ENCODE measurements at regions not wholly inside any gene's neighbourhood (a gene's known extent, or its start where the extent isn't known, plus 50 kb on each side); places are given as distances from the start of the nearest gene placed in this dataset.
A peak's percentile ranks its signal among the peaks of the same experiment; 100 is the strongest.

DNA sequence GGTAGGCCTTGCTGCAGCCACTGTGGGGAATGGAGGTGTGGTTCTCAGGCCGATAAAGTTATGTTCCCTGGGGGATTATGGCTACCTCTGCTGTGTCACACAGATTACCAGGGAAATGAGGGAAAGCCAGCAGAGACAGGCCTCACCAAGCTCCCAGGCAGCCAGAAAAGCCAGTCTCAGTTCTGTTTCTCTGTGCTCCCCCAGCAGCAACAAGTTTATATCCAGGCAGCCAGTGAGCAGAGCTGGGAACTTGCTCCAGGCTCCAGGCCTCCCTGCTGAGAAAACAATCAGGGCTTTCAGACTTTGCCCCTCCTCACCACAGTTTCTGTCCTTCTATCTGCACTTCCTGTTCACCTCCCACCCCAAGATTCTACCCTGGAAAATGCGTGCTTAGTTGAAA is 596.6 kb upstream of the GYPC start:
- H3K27me3 Mint-ChIP-seq (ENCODE audit: low read depth) = peaks cover 6% of the 10 kb centered on the region; the same call in 1 of the 2 replicates
- POLR2A ChIA-PET = no interaction called here
- H3K36me3 Mint-ChIP-seq = peaks cover 84% of the 10 kb centered on the region
- CTCF ChIA-PET = no interaction called here
- DNase-seq (ENCODE audit: low spot score) (no peak), ATAC-seq (peak; percentile 63)
- H3K4me3 Mint-ChIP-seq = no peak overlapping the region
- H3K4me1 Mint-ChIP-seq = peaks cover 16% of the 10 kb centered on the region
- TF ChIP-seq ESRRA (CRISPR knock-in tag; IDR thresholded peaks at IDR 0.05; ENCODE audit: borderline replicate concordance) (no peak), TEAD1 (CRISPR knock-in tag; IDR thresholded peaks at IDR 0.05) (no peak)
- peaks cover 97% of the 10 kb centered on the region for H3K9me3 Mint-ChIP-seq
- H3K27ac Mint-ChIP-seq = no peak overlapping the region

DNA sequence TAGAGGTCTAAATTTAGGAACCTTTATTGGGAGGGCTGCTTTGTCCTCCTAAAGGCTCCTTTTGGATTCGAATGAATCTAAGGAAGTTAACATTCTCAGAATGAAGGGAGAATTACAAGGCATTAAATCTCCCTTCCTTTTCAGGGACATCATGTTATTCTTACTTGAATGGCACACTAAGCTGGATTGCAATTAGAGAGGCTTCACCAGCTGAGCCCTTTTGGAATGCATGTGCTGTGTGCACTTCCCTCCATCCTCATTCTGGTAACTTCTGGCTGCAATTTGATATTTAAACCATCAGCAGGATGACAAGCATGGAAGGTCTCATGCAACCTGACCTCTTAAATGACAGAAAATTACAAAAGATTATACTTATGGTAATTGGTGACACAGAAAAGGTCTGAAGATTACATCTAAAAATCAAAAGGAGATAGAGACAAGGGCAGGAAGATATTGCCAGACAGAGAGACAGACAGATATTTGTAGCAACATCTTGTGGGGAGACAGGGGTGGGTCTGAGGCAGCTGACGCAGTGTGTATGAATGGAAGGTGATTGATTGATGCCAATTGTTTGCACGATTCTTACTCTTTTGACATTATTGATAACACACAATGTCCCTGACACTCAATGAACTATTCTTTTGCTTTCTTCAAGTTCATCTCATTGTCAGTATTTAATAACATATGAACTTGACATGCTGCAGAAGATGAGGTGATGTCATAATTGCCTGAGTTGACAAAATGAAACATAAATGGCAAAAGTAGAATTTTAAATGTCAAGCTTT is 570.8 kb upstream of the GYPC start:
- no peak for TF ChIP-seq ESRRA (CRISPR knock-in tag; IDR thresholded peaks at IDR 0.05; ENCODE audit: borderline replicate concordance)
- no peak for TF ChIP-seq MYBL2 (CRISPR knock-in tag; IDR thresholded peaks at IDR 0.05)
- TF ChIP-seq GTF2I (CRISPR knock-in tag; conservative IDR thresholded peaks at IDR 0.05) = no peak
- TF ChIP-seq, protein P1, sequence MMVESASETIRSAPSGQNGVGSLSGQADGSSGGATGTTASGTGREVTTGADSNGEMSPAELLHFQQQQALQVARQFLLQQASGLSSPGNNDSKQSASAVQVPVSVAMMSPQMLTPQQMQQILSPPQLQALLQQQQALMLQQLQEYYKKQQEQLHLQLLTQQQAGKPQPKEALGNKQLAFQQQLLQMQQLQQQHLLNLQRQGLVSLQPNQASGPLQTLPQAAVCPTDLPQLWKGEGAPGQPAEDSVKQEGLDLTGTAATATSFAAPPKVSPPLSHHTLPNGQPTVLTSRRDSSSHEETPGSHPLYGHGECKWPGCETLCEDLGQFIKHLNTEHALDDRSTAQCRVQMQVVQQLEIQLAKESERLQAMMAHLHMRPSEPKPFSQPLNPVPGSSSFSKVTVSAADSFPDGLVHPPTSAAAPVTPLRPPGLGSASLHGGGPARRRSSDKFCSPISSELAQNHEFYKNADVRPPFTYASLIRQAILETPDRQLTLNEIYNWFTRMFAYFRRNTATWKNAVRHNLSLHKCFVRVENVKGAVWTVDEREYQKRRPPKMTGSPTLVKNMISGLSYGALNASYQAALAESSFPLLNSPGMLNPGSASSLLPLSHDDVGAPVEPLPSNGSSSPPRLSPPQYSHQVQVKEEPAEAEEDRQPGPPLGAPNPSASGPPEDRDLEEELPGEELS (CRISPR knock-in tag; IDR thresholded peaks at IDR 0.05) = no peak
- TF ChIP-seq MXD4 (CRISPR knock-in tag; IDR thresholded peaks at IDR 0.05; ENCODE audit: borderline replicate concordance) = no peak
- no peak for TF ChIP-seq SP1 (CRISPR knock-in tag; conservative IDR thresholded peaks at IDR 0.05)
- TF ChIP-seq, protein P2, sequence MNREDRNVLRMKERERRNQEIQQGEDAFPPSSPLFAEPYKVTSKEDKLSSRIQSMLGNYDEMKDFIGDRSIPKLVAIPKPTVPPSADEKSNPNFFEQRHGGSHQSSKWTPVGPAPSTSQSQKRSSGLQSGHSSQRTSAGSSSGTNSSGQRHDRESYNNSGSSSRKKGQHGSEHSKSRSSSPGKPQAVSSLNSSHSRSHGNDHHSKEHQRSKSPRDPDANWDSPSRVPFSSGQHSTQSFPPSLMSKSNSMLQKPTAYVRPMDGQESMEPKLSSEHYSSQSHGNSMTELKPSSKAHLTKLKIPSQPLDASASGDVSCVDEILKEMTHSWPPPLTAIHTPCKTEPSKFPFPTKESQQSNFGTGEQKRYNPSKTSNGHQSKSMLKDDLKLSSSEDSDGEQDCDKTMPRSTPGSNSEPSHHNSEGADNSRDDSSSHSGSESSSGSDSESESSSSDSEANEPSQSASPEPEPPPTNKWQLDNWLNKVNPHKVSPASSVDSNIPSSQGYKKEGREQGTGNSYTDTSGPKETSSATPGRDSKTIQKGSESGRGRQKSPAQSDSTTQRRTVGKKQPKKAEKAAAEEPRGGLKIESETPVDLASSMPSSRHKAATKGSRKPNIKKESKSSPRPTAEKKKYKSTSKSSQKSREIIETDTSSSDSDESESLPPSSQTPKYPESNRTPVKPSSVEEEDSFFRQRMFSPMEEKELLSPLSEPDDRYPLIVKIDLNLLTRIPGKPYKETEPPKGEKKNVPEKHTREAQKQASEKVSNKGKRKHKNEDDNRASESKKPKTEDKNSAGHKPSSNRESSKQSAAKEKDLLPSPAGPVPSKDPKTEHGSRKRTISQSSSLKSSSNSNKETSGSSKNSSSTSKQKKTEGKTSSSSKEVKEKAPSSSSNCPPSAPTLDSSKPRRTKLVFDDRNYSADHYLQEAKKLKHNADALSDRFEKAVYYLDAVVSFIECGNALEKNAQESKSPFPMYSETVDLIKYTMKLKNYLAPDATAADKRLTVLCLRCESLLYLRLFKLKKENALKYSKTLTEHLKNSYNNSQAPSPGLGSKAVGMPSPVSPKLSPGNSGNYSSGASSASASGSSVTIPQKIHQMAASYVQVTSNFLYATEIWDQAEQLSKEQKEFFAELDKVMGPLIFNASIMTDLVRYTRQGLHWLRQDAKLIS (CRISPR knock-in tag; IDR thresholded peaks at IDR 0.05; ENCODE audit: borderline replicate concordance) = no peak
- no peak for TF ChIP-seq CREB1 (CRISPR knock-in tag; IDR thresholded peaks at IDR 0.05)
- Mint-ChIP-seq H3K36me3 (peaks cover 40% of the 10 kb centered on the region), H3K4me3 (no peak overlapping the region), H3K27ac (no peak overlapping the region), H3K4me1 (no peaks in the 10 kb centered on the region), H3K27me3 (ENCODE audit: low read depth) (peaks cover 25% of the 10 kb centered on the region), H3K9me3 (peaks cover 62% of the 10 kb centered on the region)
- DNase-seq (ENCODE audit: low spot score) (no peak), ATAC-seq (no peak)
- CTCF ChIA-PET = no interaction called here
- POLR2A ChIA-PET = no interaction called here

DNA sequence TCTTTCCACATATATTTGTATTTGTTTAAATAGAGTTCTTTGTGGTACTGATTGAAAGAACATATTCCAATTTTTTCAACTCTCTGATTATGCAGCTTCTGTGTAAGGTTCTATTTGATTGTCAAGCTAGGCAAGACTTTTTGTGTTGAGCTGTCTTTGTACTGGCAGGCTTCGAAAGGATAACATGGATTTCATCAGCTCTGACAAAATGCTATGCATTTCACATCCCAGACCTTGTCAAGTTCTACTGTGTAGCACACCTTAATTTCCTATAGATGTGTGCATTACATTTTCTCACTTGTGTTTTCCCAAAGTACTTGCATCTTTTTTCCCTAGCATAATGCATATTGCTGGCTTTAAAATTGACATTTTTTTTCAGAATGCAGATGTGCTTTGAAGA is 555.0 kb upstream of the GYPC start:
- ATAC-seq (no peak), DNase-seq (ENCODE audit: low spot score) (no peak)
- Mint-ChIP-seq H3K9me3 (peaks cover 69% of the 10 kb centered on the region), H3K27me3 (ENCODE audit: low read depth) (peaks cover 8% of the 10 kb centered on the region), H3K4me1 (no peaks in the 10 kb centered on the region), H3K27ac (no peak overlapping the region), H3K36me3 (peaks cover 46% of the 10 kb centered on the region), H3K4me3 (no peak overlapping the region)
- CTCF ChIA-PET = no interaction called here
- POLR2A ChIA-PET = no interaction called here
- TF ChIP-seq FOXK1 (CRISPR knock-in tag; IDR thresholded peaks at IDR 0.05) (no peak), SMAD4 (CRISPR knock-in tag; IDR thresholded peaks at IDR 0.05) (no peak), ZNF396 (CRISPR knock-in tag; IDR thresholded peaks at IDR 0.05; ENCODE audit: borderline replicate concordance) (no peak), TCF7 (CRISPR knock-in tag; IDR thresholded peaks at IDR 0.05; ENCODE audit: low read depth) (no peak), ZNF423 (CRISPR knock-in tag; IDR thresholded peaks at IDR 0.05) (no peak), CBFB (CRISPR knock-in tag; IDR thresholded peaks at IDR 0.05; ENCODE audit: low read depth) (no peak)
- TF ChIP-seq, protein P3, sequence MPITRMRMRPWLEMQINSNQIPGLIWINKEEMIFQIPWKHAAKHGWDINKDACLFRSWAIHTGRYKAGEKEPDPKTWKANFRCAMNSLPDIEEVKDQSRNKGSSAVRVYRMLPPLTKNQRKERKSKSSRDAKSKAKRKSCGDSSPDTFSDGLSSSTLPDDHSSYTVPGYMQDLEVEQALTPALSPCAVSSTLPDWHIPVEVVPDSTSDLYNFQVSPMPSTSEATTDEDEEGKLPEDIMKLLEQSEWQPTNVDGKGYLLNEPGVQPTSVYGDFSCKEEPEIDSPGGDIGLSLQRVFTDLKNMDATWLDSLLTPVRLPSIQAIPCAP (CRISPR knock-in tag; IDR thresholded peaks at IDR 0.05) = no peak

Data from WTC11 (cell line).